ENCODE measurements at regions not wholly inside any gene's neighbourhood (a gene's known extent, or its start where the extent isn't known, plus 50 kb on each side); places are given as distances from the start of the nearest gene placed in this dataset.

- Histone ChIP-seq H3K36me3 (ENCODE audit: control insufficient read depth in 1 of 2, insufficient read depth in 2 of 2, low read length in 2 of 2) (no peaks in the 10 kb centered on the region), H3K79me2 (ENCODE audit: insufficient read depth, low read length) (no peaks in the 10 kb centered on the region), H3K9me3 (ENCODE audit: control insufficient read depth in 1 of 2, insufficient read depth in 1 of 2, low read depth in 1 of 2, low read length in 2 of 2) (no peaks in the 10 kb centered on the region), H3K9ac (ENCODE audit: low read length) (no peak overlapping the region), H2AFZ (ENCODE audit: low read depth, low read length, poor library complexity, severe bottlenecking) (no peak overlapping the region), H3K27me3 (ENCODE audit: insufficient read depth, low read length) (no peaks in the 10 kb centered on the region), H4K20me1 (ENCODE audit: insufficient read depth) (no peaks in the 10 kb centered on the region), H3K4me1 (ENCODE audit: control insufficient read depth in 1 of 2, insufficient read depth in 2 of 2, low read length in 2 of 2) (no peaks in the 10 kb centered on the region), H3K27ac (ENCODE audit: low read depth, low read length) (no peak overlapping the region), H3K4me3 (replicated peaks in 1 of 2; ENCODE audit: low read depth in 1 of 2, low read length in 2 of 2) (no peak overlapping the region), H3K4me2 (ENCODE audit: low read length) (no peak overlapping the region), H3K9me2 (ENCODE audit: insufficient read depth) (no peaks in the 10 kb centered on the region)
- RAD21 ChIA-PET (ENCODE audit: low non-redundant PET in 1 of 2, low total read pairs in 2 of 2, uncharacterized antibody in 2 of 2, unreplicated experiment in 2 of 2), result no interaction called here
- DNase-seq (ENCODE audit: low read depth, low spot score) (no peak), ATAC-seq (no peak)
- no peak for TF ChIP-seq ZFX (IDR thresholded peaks at IDR 0.05)
- TF ChIP-seq SRF (IDR thresholded peaks at IDR 0.05; ENCODE audit: low read depth), result no peak
- TF ChIP-seq ATF3 (IDR thresholded peaks at IDR 0.05), result no peak
- TF ChIP-seq CTCF (IDR thresholded peaks at IDR 0.05 in 2 of 3, conservative IDR thresholded peaks at IDR 0.05 in 1 of 3; ENCODE audit: borderline replicate concordance in 1 of 3, insufficient read depth in 1 of 3, low read depth in 2 of 3, low read length in 2 of 3), result no peak
- no peak for TF ChIP-seq ELF1 (IDR thresholded peaks at IDR 0.05; ENCODE audit: borderline replicate concordance, low read depth)
- no peak for TF ChIP-seq POLR2A (IDR thresholded peaks at IDR 0.05; ENCODE audit: borderline replicate concordance, extremely low read depth, insufficient read depth, insufficient read length)
- TF ChIP-seq EZH2 (IDR thresholded peaks at IDR 0.05), result no peak
- TF ChIP-seq CBX3 (IDR thresholded peaks at IDR 0.05; ENCODE audit: low read depth), result no peak
- no peak for TF ChIP-seq FOSL1 (IDR thresholded peaks at IDR 0.05; ENCODE audit: low read depth)
- no peak for TF ChIP-seq YY1 (IDR thresholded peaks at IDR 0.05; ENCODE audit: extremely low read depth, insufficient replicate concordance, low read depth, low read length)
- no peak for TF ChIP-seq EGR1 (IDR thresholded peaks at IDR 0.05; ENCODE audit: low read depth)
- TF ChIP-seq SP1 (IDR thresholded peaks at IDR 0.05; ENCODE audit: low read depth), result no peak
- TF ChIP-seq JUND (IDR thresholded peaks at IDR 0.05), result no peak
- no peak for TF ChIP-seq SIN3A (IDR thresholded peaks at IDR 0.05; ENCODE audit: low read depth)
- TF ChIP-seq TCF7L2 (IDR thresholded peaks at IDR 0.05; ENCODE audit: borderline replicate concordance, extremely low read depth, insufficient read depth, insufficient read length), result no peak
- TF ChIP-seq ZBTB33 (IDR thresholded peaks at IDR 0.05; ENCODE audit: extremely low read depth, insufficient replicate concordance, low read length), result no peak
- POLR2A ChIA-PET, result no interaction called here
- intact Hi-C loops (cut with micrococcal nuclease), result no loop called here
- CTCF ChIA-PET, result no interaction called here
- no TSS peak for BruUV-seq (replicated peaks)
Observed at GRCh38 chr13:21796066-21796465, 125.2 kb downstream of the FGF9 start.

All from HCT116 (cell line).